ENCODE measurements at regions not wholly inside any gene's neighbourhood (a gene's known extent, or its start where the extent isn't known, plus 50 kb on each side); places are given as distances from the start of the nearest gene placed in this dataset.
A peak's percentile ranks its signal among the peaks of the same experiment; 100 is the strongest.

GRCh38 chr9:1454616-1455347, 404.6 kb downstream of the DMRT2 start:
- no peak for TF ChIP-seq CTCF (IDR thresholded peaks at IDR 0.05)

- no peak for TF ChIP-seq CTCF (IDR thresholded peaks at IDR 0.05)
Measured at GRCh38 chr9:1455766-1456165, 405.6 kb downstream of the DMRT2 start.

DNA sequence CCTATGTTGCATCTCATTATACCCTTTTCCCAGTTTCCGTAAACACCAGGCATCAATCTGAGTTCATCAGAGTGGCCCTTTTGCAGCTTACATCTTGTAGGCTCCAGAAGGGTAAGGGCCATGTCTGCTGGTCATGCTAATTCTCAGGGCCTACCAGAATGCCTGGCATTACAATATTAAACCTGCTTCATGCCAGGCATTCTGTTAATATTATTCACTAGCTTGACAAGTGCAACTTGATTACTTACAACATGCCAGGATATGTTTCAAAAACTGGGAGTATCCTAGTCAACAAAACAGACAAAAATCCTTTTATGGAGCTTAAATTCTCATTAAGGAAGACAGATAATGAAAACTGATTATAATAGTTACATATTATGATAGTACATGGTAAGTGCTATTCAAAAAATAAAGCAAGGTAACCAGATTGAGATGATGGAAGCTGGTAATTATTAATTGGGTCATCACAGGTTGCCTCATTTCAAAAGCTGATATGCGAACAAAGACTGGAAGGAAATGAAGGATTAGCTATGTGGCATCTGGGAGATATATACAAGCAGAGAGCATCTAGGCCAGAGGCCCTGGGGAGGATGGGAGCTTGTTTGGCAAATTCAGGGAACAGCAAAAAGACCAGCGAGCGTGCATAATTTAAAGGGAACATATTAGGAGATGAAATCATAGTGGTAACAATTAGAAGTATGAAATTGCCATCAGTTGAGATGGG, 406.3 kb downstream of the DMRT2 start:
- TF ChIP-seq CTCF (IDR thresholded peaks at IDR 0.05): no peak

- no peak for TF ChIP-seq CTCF (IDR thresholded peaks at IDR 0.05)
Measured at GRCh38 chr9:1457460-1457859, 407.3 kb downstream of the DMRT2 start.

GRCh38 chr9:1458503-1458902, 408.3 kb downstream of the DMRT2 start:
- no peak for TF ChIP-seq CTCF (IDR thresholded peaks at IDR 0.05)

GRCh38 chr9:1460143-1460769, 410.1 kb downstream of the DMRT2 start:
- peak; percentile 53 for TF ChIP-seq CTCF (IDR thresholded peaks at IDR 0.05)

DNA sequence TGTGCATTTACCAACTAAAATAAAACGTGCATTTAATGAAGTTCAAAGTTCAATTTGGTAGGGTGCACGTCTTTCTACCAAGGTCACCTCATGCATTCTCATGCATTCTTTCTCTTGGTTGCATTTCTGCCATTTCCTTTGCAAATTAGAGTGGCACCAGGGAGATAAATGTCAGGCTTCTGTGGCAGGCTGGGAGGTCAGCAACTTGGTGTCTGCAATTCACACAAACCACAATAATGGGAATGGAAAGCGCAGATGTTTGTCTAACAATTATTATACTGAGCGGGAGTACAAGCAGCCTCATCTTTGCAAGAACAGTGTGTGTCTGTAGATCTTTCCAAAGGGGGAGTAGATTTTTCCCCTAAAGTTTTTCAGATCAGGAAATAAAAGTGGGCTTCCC, 411.7 kb downstream of the DMRT2 start:
- TF ChIP-seq CTCF (IDR thresholded peaks at IDR 0.05): no peak
